Esophagus squamous epithelium (tissue), 5 donors: ENCODE measurements at regions not wholly inside any gene's neighbourhood (a gene's known extent, or its start where the extent isn't known, plus 50 kb on each side); places are given as distances from the start of the nearest gene placed in this dataset.

Experiments
- DNase-seq: peaks from one replicate; lab custom pipeline; 2025; lab: John Stamatoyannopoulos, UW
- H3K27ac ChIP-seq, 4 donors: fragments of 200-600 bp; sonication (generic); one replicate each; pipeline ENCODE4 v1.5.1; 2016 to 2019; ENCODE audit warnings: mild to moderate bottlenecking in 1 of 4
- H3K27me3 ChIP-seq, 4 donors: fragments of 200-600 bp; sonication (generic); 1 replicate in 3 of 4; 2 replicates in 1 of 4; pipeline versions ENCODE4 v1.5.1 to v1.6.0; 2017 to 2021; ENCODE audit warnings: antibody characterized with exemption in 1 of 4
- H3K36me3 ChIP-seq, 3 donors: fragments of 200-600 bp; sonication (generic); one replicate each; pipeline ENCODE4 v1.5.1; 2016 to 2019
- H3K4me1 ChIP-seq, 3 donors: fragments of 200-600 bp; sonication (generic); one replicate each; pipeline ENCODE4 v1.5.1; 2017 to 2019
- H3K4me3 ChIP-seq, 4 donors: fragments of 200-600 bp; sonication (generic); 1 replicate in 3 of 4; 2 replicates in 1 of 4; pipeline ENCODE4 v1.5.1; 2016 to 2019; ENCODE audit warnings: mild to moderate bottlenecking in 2 of 4, moderate library complexity in 1 of 4
- H3K9me3 ChIP-seq, 3 donors: fragments of 200-600 bp; sonication (generic); one replicate each; pipeline ENCODE4 v1.5.1; 2016 to 2019
- POLR2A ChIP-seq, 4 donors: fragments of 450-650 bp; IDR thresholded peaks; one replicate each; pipeline ENCODE4 v1.6.1; 2017; ENCODE audit warnings: antibody characterized with exemption in 4 of 4, mild to moderate bottlenecking in 4 of 4, moderate library complexity in 3 of 4
- WGBS, 2 donors: methylation state at CpG; one replicate each; pipeline ENCODE4 v1.1.5; 2018; 5-methylcytosine and 5-hydroxymethylcytosine counted together
- intact Hi-C: fragments of 100-400 bp; cut with DNase I; formaldehyde crosslinking; loops from one replicate; pipeline ENCODE4 v1.15.0; 2022
- TF ChIP-seq, protein P1 (sequence below), 6 experiments: fragments of 450-650 bp in 4 of 6; fragments of 200-600 bp in 2 of 6; sonication (generic) in 2 of 6; IDR thresholded peaks; one replicate each; pipeline ENCODE4 v1.5.1; 2016 to 2019; ENCODE audit warnings: antibody characterized with exemption in 6 of 6, mild to moderate bottlenecking in 4 of 6, moderate library complexity in 4 of 6
- donor health status: DM: yes; HTN: yes; CAD: no.

DNA sequence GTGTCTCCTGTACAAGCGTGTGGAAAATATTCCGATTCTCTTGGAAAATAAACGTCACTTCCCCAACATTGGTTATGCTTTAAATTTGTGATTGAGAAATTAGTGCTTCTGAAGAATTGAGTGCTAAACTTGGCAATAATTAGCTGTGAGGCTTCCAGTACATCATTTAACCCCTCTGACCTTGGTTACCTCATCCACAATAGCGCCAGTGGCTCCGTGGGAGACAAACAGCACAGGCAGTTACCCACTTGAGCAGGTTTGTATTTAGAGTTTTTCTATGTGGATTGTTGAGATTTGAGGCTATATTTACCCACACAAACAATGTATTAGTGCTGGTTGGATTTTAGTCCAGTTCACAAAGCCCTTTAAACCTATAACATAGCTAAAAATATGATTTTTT is 476.5 kb downstream of the NKX6-1 start:
- Histone ChIP-seq H3K9me3 (no peaks in the 10 kb centered on the region), H3K4me1 (no peaks in the 10 kb centered on the region), H3K27ac (no peak overlapping the region), H3K27me3 (no peaks in the 10 kb centered on the region), H3K4me3 (no peak overlapping the region), H3K36me3 (no peaks in the 10 kb centered on the region)
- TF ChIP-seq POLR2A (IDR thresholded peaks at IDR 0.05): no peak
- TF ChIP-seq, protein P1, sequence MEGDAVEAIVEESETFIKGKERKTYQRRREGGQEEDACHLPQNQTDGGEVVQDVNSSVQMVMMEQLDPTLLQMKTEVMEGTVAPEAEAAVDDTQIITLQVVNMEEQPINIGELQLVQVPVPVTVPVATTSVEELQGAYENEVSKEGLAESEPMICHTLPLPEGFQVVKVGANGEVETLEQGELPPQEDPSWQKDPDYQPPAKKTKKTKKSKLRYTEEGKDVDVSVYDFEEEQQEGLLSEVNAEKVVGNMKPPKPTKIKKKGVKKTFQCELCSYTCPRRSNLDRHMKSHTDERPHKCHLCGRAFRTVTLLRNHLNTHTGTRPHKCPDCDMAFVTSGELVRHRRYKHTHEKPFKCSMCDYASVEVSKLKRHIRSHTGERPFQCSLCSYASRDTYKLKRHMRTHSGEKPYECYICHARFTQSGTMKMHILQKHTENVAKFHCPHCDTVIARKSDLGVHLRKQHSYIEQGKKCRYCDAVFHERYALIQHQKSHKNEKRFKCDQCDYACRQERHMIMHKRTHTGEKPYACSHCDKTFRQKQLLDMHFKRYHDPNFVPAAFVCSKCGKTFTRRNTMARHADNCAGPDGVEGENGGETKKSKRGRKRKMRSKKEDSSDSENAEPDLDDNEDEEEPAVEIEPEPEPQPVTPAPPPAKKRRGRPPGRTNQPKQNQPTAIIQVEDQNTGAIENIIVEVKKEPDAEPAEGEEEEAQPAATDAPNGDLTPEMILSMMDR (IDR thresholded peaks at IDR 0.05): no peak
- no peak for DNase-seq
- WGBS, 2 donors: 62 to 79% methylated on average over 5 of the region's 5 CpGs
- intact Hi-C loops: no loop called here

DNA sequence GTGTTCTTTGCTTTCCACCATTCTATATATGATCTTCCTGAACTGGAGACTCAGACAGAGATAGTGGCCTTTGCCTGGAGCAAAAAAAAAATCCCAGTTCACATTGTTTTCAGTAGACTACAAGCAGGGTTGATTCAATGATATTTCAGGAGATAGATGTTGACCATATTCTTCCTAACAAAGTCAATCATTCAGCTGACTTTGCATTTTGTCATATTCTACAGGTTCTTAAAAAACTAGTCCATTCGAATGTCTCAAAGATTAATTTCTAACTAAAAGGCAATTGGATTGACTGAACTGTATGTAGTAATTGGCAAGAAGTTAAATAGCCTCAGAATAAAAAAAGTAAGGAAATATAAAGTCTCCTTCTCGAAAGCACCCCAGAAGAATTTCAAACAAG is 479.5 kb downstream of the NKX6-1 start:
- Histone ChIP-seq H3K27ac (no peak overlapping the region), H3K4me3 (no peak overlapping the region), H3K27me3 (no peaks in the 10 kb centered on the region), H3K9me3 (no peaks in the 10 kb centered on the region), H3K36me3 (no peaks in the 10 kb centered on the region), H3K4me1 (no peaks in the 10 kb centered on the region)
- TF ChIP-seq, protein P1 (IDR thresholded peaks at IDR 0.05): no peak
- no peak for TF ChIP-seq POLR2A (IDR thresholded peaks at IDR 0.05)
- DNase-seq: no peak
- intact Hi-C loops: no loop called here
- WGBS, 2 donors: 57 to 80% methylated on average over 2 of the region's 2 CpGs

DNA sequence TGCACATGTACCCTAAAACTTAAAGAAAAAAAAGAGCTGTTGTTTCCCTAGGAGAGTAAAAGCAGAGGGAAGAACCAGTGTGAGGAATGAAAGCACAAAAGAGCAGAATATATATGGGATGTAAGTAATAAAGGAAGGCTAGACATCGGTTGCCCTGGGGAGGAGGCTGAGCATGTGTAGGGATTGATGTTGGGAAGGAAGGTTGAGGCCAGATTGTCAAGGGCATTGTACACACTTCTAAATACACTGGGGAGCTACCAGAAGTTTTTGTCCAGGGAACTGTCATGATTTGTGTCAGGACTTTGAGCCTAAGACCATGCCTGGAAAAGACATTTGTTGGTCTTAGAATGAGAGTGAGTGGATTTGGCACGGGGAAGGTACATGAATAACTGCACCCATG is 467.1 kb downstream of the GPAT3 start:
- intact Hi-C loops: no loop called here
- TF ChIP-seq POLR2A (IDR thresholded peaks at IDR 0.05): no peak
- TF ChIP-seq, protein P1 (IDR thresholded peaks at IDR 0.05): no peak
- WGBS, 2 donors: 91 to 100% methylated on average over 2 of the region's 2 CpGs
- Histone ChIP-seq H3K9me3 (no peaks in the 10 kb centered on the region), H3K27ac (no peak overlapping the region), H3K36me3 (no peaks in the 10 kb centered on the region), H3K4me1 (no peaks in the 10 kb centered on the region), H3K27me3 (no peaks in the 10 kb centered on the region), H3K4me3 (no peak overlapping the region)
- DNase-seq: no peak

DNA sequence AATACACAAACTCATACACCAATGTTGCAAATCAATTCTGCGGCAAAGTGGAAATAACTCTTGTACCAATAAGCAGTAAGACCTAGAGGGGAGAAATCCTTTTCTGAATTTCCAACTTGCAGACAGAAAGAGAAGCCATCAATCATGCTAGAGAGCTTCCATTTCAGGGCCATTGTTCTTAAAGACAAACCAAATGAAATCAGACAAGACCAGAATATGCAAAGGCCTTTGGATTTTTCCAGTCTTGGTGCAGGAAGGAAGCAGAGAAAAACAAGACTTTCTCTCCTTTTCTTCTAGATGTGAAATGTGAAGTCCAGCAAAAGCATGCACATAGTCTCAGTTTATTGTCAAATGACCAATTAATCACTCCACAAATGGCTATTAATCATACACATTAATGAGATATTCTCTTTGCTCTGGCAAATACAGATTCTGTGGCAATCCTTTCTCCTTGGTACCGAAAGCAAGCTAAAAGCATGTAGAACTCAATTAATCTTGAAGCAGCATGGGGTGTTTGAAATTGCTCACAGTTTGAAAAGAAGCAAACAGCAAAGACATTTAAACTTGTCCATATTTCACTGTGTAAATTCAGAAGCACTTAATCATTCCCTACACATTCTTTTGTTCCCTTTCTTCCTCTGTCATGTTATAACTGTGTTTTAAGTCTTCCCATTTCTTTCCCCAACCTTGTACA is 466.1 kb downstream of the GPAT3 start:
- intact Hi-C loops: no loop called here
- no peak for TF ChIP-seq POLR2A (IDR thresholded peaks at IDR 0.05)
- TF ChIP-seq, protein P1 (IDR thresholded peaks at IDR 0.05): no peak
- WGBS, 2 donors: 45 to 54% methylated on average over 2 of the region's 2 CpGs
- Histone ChIP-seq H3K4me3 (no peak overlapping the region), H3K27ac (no peak overlapping the region), H3K36me3 (no peaks in the 10 kb centered on the region), H3K4me1 (no peaks in the 10 kb centered on the region), H3K27me3 (no peaks in the 10 kb centered on the region), H3K9me3 (no peaks in the 10 kb centered on the region)
- no peak for DNase-seq

DNA sequence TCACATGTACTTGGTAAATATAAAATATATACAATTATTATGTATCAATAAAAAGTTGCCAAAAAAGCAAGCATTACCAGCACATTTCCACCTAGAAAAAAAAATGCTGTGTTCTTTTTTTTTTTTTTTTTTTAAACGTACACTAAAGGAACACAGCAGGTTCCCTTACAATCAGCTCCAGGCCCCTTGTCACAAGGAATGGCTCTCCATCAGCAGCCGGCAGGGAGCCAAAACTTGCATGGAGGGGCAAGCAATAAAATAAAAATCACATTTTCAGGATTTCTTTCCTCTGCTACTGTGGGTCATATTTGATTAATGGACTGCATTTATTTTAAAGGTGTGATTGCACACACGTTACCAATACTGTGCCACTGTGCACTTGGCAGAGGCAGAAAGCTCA is 460.3 kb downstream of the GPAT3 start:
- no peaks in the 10 kb centered on the region for H3K9me3 ChIP-seq
- H3K27me3 ChIP-seq: no peaks in the 10 kb centered on the region
- H3K27ac ChIP-seq: no peak overlapping the region
- H3K36me3 ChIP-seq: no peaks in the 10 kb centered on the region
- DNase-seq: no peak
- TF ChIP-seq, protein P1 (IDR thresholded peaks at IDR 0.05): no peak
- no peak for TF ChIP-seq POLR2A (IDR thresholded peaks at IDR 0.05)
- WGBS, 2 donors: 40 to 42% methylated on average over 3 of the region's 3 CpGs
- no peak overlapping the region for H3K4me3 ChIP-seq
- intact Hi-C loops: no loop called here
- H3K4me1 ChIP-seq: no peaks in the 10 kb centered on the region
